ENCODE measurements at regions not wholly inside any gene's neighbourhood (a gene's known extent, or its start where the extent isn't known, plus 50 kb on each side); places are given as distances from the start of the nearest gene placed in this dataset.

- no peak for TF ChIP-seq EZH2phosphoT487 (IDR thresholded peaks at IDR 0.05; ENCODE audit: borderline replicate concordance)
- no peak for TF ChIP-seq CTCF (conservative IDR thresholded peaks at IDR 0.05; ENCODE audit: low read length)
Observed at GRCh38 chr3:106086636-106087035, 217.8 kb upstream of the CBLB start.
